HG03565 (cell line): ENCODE measurements at regions not wholly inside any gene's neighbourhood (a gene's known extent, or its start where the extent isn't known, plus 50 kb on each side); places are given as distances from the start of the nearest gene placed in this dataset.

Experiments
- ATAC-seq: cut with Tn5 transposase; IDR thresholded peaks from one replicate; pipeline ENCODE4 v1.9.1; 2021; ENCODE audit warnings: mild to moderate bottlenecking, moderate library complexity; ENCODE audit not compliant: unreplicated experiment

DNA sequence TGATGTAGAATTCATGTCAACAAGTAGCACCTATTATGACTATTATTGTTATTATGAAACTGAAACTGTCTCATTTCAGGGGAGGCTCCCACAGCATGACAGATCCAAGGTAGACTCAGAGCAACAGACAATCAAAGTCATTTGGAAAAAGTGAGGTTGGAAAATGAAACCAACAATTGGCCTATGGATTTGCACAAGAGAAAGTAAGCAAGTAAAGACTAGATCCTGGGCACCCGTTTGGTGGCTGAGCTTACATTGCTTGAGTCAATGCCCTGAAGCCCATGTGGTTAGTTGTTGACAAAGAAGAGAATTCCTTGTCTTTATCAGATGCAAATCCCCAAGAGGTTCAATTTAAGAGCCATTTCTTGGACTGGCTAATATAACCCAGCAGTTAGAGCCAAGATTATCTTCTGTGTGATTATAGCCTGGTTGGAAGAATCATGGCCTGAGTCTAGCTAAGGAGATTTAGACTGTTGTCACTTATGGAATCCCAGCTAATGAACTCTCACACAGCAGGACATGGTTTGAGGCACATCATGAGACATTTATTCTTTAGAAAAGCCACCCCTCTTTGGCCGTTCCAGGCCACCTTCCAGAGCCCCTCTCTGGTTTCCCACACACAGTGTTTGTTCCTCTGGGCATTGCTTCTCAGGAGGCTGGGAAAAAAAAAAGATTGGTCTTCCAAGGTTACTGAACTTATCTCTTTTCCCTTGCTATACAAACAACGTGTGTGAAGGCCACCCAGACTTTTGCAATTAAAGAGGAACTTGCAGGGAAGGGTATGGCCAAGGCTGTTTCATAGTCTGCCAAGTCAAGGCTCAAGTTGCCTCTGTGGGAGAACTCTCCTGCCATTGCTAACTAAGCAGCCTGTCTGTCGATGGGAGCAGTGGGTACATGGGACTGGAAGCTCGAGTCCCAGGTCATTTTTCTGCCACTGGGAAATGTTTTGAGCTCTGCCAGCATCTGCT, 399.5 kb downstream of the ENC1 start:
- ATAC-seq: no peak

DNA sequence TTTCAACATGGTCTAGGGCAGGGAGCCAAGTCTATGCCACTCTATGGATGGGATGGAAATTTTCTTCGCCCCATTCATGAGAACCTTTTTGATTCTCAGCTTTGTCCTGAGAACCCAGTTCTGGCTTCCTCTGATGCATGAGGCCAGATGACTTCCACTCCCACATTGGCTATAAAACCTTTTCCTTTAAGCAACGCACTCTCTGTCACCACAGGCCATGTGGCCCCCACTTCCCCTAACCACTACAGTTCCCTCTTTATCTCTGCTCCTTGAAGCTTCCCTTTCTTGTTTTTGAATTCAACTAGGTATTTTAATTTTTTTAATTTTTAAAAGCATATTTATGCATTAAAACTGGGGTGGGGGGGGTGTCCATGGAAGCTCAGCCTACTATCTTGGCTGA, 401.3 kb downstream of the ENC1 start:
- ATAC-seq: no peak

DNA sequence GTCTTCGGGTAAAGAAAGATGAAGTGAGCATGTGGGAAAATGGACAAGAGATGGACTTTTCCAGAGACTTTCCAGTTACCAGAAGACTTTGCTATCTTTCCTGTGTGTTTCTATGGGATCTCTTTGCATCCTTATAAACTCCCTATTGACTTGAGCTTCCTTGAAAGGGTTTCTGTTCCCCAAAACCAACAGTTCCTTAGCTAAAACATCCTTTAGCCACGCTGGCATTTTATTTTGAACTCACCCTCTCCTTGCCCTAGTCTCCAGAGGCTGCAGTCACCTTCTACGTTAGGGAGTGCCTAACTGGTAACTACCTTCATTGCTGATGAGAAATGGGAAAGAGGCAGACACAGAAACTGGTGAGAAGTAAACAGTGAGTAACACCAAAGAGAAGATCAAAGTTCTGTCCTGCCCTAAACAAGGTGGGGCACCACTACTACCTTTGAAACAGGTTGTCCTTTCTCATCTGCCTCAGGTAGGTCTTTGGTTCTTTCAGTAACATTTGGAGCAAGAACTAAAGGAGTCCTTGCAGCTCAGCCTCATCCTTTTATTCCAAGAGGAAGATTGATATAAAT, 402.9 kb downstream of the ENC1 start:
- ATAC-seq: no peak

DNA sequence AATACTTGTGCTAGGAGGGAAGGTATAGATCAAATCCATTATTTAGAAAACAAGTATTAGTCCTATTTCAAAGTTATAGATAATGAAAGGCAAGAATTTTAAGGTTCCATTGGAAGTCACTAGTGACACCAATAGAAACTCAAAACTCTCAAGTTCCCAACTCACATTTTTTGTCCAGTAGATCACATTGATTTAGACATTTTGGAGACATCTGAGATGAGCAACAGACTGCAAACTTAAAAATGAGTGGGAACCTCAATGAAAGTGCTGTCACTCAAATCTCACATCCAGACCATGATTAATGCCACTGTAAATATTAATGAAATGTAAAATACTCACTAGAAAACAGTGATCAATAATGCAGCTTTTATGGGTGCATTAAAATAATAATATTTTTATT, 405.0 kb downstream of the ENC1 start:
- ATAC-seq: no peak

DNA sequence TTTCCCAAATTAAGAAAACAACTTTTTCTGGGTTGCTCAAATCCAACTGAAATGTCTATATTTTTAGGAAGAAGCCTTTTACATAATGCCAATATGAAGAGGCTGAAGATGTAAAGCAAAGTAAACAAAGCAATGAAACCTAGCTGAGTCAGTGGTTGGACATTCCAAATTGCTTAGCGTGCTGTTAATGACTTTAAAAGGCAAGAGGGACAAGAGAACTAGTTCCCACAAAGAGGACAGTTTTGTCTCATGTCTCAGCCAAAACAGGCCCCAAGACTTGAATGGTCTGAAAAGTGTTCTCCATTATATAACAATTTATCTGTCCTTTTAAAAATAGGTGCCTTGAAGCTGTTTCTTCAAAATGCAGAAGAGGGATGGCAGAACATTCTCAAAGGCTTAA, 407.0 kb downstream of the ENC1 start:
- no peak for ATAC-seq

DNA sequence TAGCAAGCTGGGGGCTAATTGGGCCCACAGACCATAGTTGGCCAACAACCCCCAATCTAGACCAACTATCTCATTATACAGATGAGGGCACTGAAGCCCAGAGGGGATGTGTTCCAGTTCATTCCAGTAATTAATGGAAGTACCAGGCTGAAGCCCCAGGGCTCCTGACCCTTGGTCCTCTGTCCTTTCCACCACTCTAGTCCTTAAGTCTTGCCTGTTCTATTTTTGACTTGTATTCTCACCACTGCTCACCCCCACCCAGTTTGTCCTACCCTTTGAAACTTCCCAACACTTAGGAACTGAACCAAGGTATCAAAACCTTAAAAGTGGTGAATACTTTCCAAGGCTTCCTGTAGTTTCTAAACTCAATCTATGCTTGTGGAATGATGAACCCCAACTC, 407.4 kb downstream of the ENC1 start:
- no peak for ATAC-seq

DNA sequence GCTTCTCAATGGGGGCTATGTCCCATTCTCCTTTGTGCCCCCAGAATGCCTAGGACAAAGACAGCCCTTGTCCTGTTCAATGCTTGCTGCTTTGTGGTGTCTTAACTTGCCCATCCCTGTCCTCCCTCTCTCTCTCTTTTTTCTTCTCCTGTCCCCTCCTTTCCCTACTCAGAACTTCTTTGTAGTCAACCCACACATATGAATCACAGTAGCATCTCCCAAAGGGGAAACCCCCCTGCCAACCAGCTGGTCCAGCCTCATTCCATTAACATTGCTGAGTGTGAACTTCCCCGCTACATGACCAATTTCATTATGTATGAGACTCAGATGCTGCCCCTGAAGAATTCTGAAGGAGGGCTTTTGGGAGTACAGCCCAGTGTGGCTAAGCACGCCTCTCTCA, 408.3 kb downstream of the ENC1 start:
- no peak for ATAC-seq

DNA sequence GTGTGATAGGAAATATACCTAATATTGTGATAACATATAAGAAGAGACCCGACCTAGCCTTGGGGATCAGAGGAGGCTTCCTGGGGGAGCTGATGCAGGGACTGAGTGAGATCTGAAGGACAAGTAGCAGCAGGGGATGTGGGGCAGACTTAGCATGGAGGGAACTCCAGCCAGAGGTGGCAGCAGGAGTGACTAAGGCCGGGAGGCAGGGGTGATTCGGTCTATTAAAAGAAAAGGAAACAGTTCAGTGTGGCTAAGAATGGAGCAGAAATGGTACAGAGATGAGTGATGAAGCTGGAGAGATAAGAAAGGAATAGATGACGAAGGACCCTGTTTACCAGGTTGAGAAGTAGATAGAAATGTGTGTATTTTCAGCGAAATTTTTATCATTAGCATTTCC, 408.8 kb downstream of the ENC1 start:
- no peak for ATAC-seq

DNA sequence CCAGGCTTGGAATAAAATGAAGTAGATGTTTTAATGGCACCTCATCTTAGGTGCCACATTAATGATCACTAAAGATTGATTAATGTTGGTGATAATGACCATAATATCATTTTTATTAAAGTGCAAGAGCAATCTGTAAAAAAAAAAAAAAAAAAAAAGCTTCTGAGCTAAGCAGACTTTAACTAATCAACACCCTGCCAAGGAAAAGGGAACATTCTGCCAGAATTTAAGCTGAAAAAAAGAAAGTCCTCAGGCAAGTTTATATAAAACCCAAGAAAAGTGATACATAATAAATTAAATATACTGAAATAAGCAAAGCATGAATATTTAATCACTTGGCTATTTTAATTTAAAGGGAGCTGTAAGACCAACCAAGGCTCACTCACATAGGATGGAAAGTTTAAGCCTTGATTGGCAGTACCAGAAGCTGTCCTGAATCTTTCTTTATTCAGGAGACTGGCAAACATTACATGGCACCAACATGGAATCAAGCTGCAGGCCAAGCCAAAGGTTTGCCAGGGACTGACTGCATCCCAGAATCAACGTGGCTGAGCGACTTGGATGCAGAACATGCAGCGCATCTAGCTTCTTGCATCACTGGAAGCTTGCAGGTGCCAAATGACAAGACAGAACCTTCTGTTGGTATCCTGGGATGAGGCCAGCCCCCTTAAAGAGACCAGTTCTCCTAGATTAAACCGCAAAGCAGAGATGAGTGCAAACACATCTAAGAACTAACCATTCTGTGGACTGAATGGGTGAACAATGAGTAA, 413.6 kb downstream of the ENC1 start:
- ATAC-seq: no peak

DNA sequence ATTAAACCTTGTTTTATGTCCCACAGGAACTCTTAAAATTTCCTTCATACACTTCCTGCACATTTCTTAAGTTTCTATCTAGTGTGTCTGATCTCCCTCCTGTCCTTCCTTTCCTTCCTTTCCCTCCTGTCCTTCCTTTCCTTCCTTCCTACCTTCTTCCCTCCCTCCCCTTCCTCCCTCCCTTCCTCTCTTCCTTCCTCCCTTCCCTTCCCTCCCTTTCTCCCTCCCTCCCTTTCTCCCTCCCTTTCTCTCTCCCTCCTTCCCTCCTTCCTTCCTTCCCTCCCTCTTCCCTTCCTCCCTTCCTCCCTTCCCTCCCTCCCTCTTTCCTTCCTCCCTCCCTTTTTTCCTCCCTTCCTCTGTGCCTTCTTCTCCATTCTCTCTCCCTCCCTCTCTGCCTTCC, 414.9 kb downstream of the ENC1 start:
- ATAC-seq: no peak

DNA sequence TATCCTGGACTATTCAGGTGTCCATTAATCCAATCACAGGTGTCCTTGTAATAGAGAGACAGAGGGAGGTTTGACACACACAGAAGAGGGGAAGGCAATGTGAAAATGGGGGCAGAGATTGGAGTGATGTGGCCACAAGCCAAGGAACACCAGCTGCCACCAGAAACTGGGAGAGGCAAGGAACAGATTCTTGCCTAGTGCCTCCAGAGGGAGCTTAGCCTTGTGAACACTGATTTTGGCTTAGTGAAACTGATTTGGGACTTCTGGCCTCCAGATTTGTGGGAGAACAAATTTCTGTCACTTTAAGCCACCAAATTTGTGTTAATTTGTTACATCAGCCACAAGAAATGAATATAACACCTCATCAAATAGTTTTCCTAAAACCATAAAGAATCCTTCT, 416.2 kb downstream of the ENC1 start:
- no peak for ATAC-seq

DNA sequence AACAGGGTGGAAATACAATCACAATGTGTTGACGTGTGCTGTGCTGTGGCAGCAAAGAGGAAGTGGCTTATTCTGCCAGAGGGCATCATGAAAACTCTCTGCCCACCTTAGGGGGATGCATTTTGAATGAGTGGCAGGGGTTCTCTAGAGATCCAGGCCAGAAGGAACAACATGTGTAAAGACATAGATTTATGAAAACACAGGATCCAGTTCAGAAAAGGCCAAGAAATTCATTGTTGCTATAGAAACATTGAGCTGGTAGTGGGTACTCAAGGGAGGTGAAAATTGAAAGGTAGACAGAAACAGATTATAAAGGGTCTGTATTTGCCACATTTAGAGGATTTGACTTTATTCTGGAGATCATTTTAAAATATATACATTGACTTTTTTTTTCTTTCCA, 417.7 kb downstream of the ENC1 start:
- no peak for ATAC-seq

DNA sequence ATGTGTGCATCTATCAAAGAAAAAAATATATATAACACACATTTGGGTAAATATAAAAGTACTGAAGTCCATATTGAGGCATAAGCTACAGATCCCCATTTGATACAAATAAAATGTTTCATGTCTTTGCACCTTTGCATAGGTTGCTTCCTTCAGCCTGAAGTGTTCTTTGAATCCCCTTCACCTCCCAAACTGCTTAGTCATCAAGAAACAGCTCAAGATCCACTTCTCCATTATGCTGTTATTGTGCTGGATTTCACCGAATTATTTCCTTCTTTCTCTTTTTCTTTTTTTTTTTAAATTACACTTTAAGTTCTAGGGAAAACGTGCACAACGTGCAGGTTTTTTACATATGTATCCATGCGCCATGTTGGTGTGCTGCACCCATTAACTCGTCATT, 419.1 kb downstream of the ENC1 start:
- no peak for ATAC-seq

DNA sequence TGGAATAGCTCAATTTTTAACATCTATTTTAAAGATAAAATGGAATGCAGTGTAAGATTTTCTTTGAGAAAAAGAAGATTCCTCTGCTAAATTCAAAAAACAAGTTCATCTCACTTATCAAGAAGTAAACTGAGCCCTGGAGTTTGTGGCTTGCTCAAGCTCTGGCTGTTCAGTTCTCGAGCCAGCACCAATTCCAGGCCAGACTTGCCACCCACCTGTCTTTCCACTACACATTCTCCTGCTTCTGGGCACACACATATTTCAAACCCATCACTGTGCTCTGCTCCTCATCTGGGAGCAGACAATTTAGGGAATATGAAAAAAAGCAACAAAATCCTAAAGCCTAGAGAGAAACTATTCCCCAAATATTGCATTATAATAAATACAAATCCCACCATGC, 424.5 kb downstream of the ENC1 start:
- no peak for ATAC-seq

DNA sequence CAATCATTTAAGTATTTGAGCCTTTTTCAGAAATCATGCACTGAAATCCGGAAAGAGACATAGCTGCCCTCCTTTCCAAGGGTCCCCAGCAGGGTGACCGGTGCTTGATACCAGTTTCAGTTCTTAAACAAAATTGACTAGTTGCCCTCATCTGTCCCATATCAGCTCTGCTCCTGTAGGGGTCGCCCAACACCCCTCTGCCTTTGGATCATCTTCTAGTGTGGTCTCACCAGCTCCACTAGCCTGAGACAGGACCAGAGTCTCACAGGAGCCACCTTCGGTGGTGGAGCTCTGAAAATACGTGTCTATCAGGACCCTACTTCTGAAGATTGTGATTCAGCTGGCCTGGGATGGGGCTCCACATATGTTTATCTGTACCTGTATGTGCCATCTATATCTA, 428.2 kb downstream of the ENC1 start:
- ATAC-seq: no peak

DNA sequence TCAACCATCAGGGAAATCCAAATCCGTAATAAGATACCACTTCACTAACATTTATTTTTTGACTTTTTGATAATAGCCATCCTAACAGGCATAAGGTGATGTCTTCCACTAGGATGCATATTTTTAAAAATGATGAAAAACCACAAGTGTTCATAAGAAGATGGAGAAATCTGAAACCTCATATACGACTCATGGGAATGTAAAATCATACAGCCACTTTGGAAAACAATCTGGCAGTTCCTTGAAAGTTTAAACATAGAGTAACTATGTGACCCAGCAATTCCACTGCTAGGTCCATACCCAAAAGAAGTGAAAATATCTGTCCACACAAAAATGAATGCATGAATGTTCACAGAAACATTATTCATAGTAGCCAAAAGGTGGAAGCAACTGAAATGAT, 431.0 kb downstream of the ENC1 start:
- ATAC-seq: no peak

DNA sequence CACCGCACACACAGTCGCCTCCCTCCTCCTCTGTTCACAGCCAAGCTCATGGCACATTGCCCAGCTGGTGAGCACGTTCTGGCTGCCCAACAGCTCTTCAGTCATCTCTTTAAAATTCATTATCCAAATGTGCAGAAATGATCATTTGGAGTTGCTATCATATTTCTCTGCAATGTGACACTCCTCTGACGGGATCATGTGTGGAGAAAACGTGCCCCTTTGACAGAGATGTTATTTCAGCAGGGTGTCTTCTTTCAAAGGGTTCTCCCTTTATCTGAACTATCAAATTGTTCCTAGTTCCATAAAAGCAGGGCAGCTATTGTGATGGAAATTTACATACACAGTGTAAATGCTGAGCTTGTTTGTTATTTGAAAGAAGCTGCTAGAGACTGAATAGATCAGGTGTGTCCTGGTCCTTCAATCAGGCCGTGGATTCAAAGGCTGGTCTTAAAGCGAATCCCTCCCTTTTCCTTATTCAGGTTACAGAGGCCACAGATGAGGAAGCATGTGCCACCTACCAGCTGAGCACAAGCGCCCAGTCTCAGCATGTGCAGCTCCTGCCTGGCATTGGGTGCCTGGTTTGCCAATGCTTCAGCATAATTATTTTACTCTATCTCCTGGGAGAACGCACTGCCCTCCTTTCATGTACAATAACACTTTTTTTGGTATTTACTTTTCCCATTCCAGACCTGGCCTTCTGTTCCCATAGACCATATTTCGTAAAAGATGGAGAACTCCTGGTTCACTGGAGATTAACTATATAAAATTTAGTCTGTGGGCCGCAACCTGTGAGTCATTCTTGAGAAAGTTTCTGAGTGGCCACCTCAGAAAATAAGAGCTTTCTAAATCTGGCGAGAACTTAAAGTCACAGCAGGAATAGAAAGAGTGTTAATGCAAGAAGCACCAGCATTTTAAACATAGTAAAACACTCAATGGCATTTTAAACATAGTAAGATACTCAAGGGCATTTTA, 433.7 kb downstream of the ENC1 start:
- no peak for ATAC-seq

DNA sequence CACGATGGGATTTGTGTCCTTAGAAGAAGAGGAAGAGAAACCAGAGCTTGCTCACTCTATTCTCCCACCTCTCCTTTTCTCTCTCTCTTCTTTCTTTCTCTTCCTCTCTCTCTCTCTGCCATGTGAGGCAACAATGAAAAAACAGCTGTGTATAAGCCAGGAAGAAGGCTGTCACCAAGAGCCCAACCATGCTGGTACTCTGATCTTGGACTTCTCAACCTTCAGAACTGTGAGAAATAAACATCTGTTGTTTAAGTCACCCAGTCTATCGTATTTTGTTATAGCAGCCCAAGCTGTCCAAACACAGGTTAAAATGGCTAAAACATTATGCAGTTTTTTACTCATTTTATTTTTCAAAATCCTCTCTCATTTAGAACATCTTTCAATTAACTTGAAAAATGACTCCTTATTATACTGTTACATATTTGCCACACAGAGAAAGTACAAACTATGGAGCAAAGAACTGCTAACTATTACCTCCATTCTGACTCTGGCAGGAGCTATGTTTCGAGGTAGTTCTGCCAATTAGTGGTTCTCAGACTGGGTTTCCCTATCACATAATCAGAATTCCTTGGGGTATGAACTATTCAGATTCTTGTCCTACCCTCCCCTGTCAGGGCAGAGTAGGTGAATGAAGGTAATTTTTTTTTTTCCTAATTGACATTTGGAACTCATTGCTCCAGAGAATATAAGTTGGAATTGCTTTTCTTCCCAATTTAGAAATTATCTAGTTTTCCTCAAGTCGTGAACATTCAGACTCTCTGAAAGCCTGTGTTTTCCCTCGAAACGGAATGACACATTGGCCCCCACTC, 434.6 kb downstream of the ENC1 start:
- ATAC-seq: no peak

DNA sequence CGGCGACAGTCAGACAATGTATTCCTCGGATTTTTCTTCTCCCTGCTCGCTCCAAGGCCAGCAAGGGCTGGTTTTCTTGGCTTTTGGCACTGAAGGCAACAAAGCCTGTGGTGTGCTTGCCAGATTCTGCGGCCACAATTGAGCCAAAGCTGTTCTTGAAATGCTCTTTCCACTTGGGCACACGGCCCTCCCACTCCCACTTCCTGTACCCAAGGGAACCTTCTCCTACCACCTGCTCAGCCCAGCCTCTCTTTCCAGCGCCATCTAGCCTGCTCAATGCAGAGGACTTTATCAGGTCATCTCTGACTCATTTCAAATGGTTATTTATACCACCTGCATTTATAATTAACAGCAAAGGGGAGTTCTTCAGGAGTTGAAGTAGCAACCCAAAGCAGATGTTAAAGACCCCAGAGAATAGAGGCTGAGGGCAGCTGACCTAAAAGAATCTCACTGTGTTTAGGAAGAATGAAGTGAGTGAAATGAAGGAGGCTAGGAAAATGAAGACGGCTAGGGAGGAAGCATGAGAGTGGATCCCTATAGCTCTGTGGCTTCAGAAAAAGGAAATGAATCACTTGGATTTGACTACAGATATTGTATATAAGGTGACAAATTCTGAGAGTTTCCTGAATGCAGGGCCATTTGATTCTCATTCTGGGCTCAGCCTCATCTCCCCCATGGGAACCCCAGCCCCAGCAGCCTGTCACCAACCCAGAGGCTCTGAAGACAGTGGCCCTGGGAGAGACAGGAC, 439.0 kb downstream of the ENC1 start:
- ATAC-seq: peak; percentile 53
